Mesenchymal stem cell (in vitro differentiated cells and primary cell): ENCODE measurements at regions not wholly inside any gene's neighbourhood (a gene's known extent, or its start where the extent isn't known, plus 50 kb on each side); places are given as distances from the start of the nearest gene placed in this dataset.

ENCODE experiments used
- DNase-seq: peaks from one replicate; pipeline ENCODE4 v3.0.0-alpha.2; 2013
- H2AFZ ChIP-seq: one replicate; pipeline ENCODE4 v1.6.1; 2013; ENCODE audit warnings: low read depth, mild to moderate bottlenecking, control low read depth, inconsistent platforms, low read length, moderate library complexity
- H2AK5ac ChIP-seq: 2 replicates; pipeline ENCODE4 v1.6.1; 2013; ENCODE audit warnings: low read length, moderate library complexity, mild to moderate bottlenecking, inconsistent platforms; ENCODE audit not compliant: severe bottlenecking
- H2BK120ac ChIP-seq: one replicate; pipeline ENCODE4 v1.6.1; 2013; ENCODE audit warnings: low read depth, mild to moderate bottlenecking, inconsistent platforms, low read length, moderate library complexity
- H2BK12ac ChIP-seq, 2 experiments: one replicate each; pipeline ENCODE4 v1.6.1; 2013; ENCODE audit warnings: inconsistent platforms in 2 of 2, low read length in 2 of 2, mild to moderate bottlenecking in 2 of 2, moderate library complexity in 2 of 2, control low read depth in 1 of 2
- H2BK15ac ChIP-seq: one replicate; pipeline ENCODE4 v1.6.1; 2013; ENCODE audit warnings: mild to moderate bottlenecking, low read depth, inconsistent platforms; ENCODE audit not compliant: poor library complexity, severe bottlenecking
- H2BK5ac ChIP-seq: 2 replicates; pipeline ENCODE4 v1.6.1; 2013; ENCODE audit warnings: low read depth, mild to moderate bottlenecking, low read length, control low read depth, inconsistent platforms; ENCODE audit not compliant: poor library complexity, severe bottlenecking
- H3K14ac ChIP-seq, 2 experiments: one replicate each; pipeline ENCODE4 v1.6.1; 2013; ENCODE audit warnings: inconsistent platforms in 2 of 2, low read length in 2 of 2, control low read depth in 1 of 2, mild to moderate bottlenecking in 1 of 2, moderate library complexity in 1 of 2
- H3K18ac ChIP-seq, 2 experiments: one replicate each; pipeline ENCODE4 v1.6.1; 2013; ENCODE audit warnings: inconsistent platforms in 2 of 2, low read length in 2 of 2, control low read depth in 1 of 2, low read depth in 1 of 2, mild to moderate bottlenecking in 1 of 2
- H3K23ac ChIP-seq, 2 experiments: one replicate each; pipeline ENCODE4 v1.6.1; 2013; ENCODE audit warnings: inconsistent platforms in 2 of 2, low read length in 2 of 2, mild to moderate bottlenecking in 2 of 2, moderate library complexity in 2 of 2, control low read depth in 1 of 2
- H3K27ac ChIP-seq: 2 replicates; pipeline ENCODE4 v1.5.1; 2013; ENCODE audit warnings: mild to moderate bottlenecking, moderate library complexity, low read length, control low read depth, inconsistent platforms; ENCODE audit not compliant: poor library complexity, severe bottlenecking
- H3K27me3 ChIP-seq, 2 experiments: 2 replicates each; pipeline versions ENCODE4 v1.6.1 to v1.7.0; 2013; ENCODE audit warnings: low read length in 2 of 2, mild to moderate bottlenecking in 2 of 2, moderate library complexity in 2 of 2, control low read depth in 1 of 2, inconsistent platforms in 1 of 2; ENCODE audit not compliant: control insufficient read depth in 1 of 2, insufficient read depth in 1 of 2
- H3K36me3 ChIP-seq, 2 experiments: 2 replicates each; pipeline versions ENCODE4 v1.6.1 to v1.7.0; 2013; ENCODE audit warnings: low read length in 2 of 2, control low read depth in 1 of 2, inconsistent platforms in 1 of 2, low read depth in 1 of 2, mild to moderate bottlenecking in 1 of 2; ENCODE audit not compliant: insufficient read depth in 2 of 2, control insufficient read depth in 1 of 2
- H3K4ac ChIP-seq, 2 experiments: one replicate each; pipeline ENCODE4 v1.6.1; 2013; ENCODE audit warnings: inconsistent platforms in 2 of 2, low read length in 2 of 2, mild to moderate bottlenecking in 2 of 2, moderate library complexity in 2 of 2, control low read depth in 1 of 2, low read depth in 1 of 2
- H3K4me1 ChIP-seq: 2 replicates; pipeline ENCODE4 v1.6.1; 2013; ENCODE audit warnings: low read depth, low read length, control low read depth; ENCODE audit not compliant: control insufficient read depth, insufficient read depth
- H3K4me2 ChIP-seq: 2 replicates; pipeline ENCODE4 v1.6.1; 2013; ENCODE audit warnings: low read length, mild to moderate bottlenecking, inconsistent platforms; ENCODE audit not compliant: poor library complexity, severe bottlenecking
- H3K4me3 ChIP-seq, 2 experiments: 2 replicates each; pipeline versions ENCODE4 v1.5.1 to v1.7.0; 2013; ENCODE audit warnings: low read length in 2 of 2, mild to moderate bottlenecking in 2 of 2, control low read depth in 1 of 2, low read depth in 1 of 2; ENCODE audit not compliant: insufficient read depth in 1 of 2
- H3K79me1 ChIP-seq: replicated peaks from 2 replicates; pipeline ENCODE4 v1.6.1; 2013; ENCODE audit warnings: mild to moderate bottlenecking, control low read depth, low read length, inconsistent platforms; ENCODE audit not compliant: poor library complexity, severe bottlenecking
- H3K9ac ChIP-seq: 2 replicates; pipeline ENCODE4 v1.7.0; 2013; ENCODE audit warnings: mild to moderate bottlenecking, low read length, moderate library complexity
- H3K9me3 ChIP-seq: 2 replicates; pipeline ENCODE4 v1.7.0; 2013; ENCODE audit warnings: mild to moderate bottlenecking, low read length; ENCODE audit not compliant: control insufficient read depth
- H4K8ac ChIP-seq: one replicate; pipeline ENCODE4 v1.6.1; 2013; ENCODE audit warnings: inconsistent platforms, mild to moderate bottlenecking, low read length, moderate library complexity
- H4K91ac ChIP-seq: one replicate; pipeline ENCODE4 v1.6.1; 2013; ENCODE audit warnings: mild to moderate bottlenecking, low read length, inconsistent platforms
- WGBS: methylation state at CpG from one replicate; pipeline ENCODE4 v1.1.7; 2013; ENCODE audit warnings: mixed read lengths; 5-methylcytosine and 5-hydroxymethylcytosine counted together

GRCh38 chr21:17231124-17231523 lies 281.7 kb upstream of the CXADR start:
- H2BK15ac ChIP-seq: no peak overlapping the region
- no peak overlapping the region for H3K18ac ChIP-seq
- WGBS: 68% methylated on average over 1 of the region's 2 CpGs

GRCh38 chr21:17231771-17232170 lies 281.1 kb upstream of the CXADR start:
- Histone ChIP-seq H3K79me1 (no peaks in the 10 kb centered on the region), H3K36me3 (no peaks in the 10 kb centered on the region), H3K27me3 (no peaks in the 10 kb centered on the region), H3K9me3 (peaks cover 23% of the 10 kb centered on the region), H3K27ac (no peak overlapping the region), H3K4me2 (no peak overlapping the region), H3K14ac (no peak overlapping the region), H3K18ac (no peak overlapping the region), H3K4ac (no peak overlapping the region), H2BK120ac (no peak overlapping the region), H2BK5ac (no peak overlapping the region), H3K4me1 (no peaks in the 10 kb centered on the region), H4K91ac (no peak overlapping the region), H3K9ac (no peak overlapping the region), H4K8ac (no peak overlapping the region), H2AFZ (no peak overlapping the region), H3K23ac (no peak overlapping the region), H2BK12ac (no peak overlapping the region), H2AK5ac (no peak overlapping the region), H2BK15ac (no peak overlapping the region), H3K4me3 (no peak overlapping the region)
- no peak for DNase-seq
- 89% methylated on average over 2 of the region's 3 CpGs for WGBS

More at GRCh38 chr21:17231124-17231523, 281.7 kb upstream of the CXADR start:
- no peak overlapping the region for H3K27ac ChIP-seq
- no peak overlapping the region for H3K14ac ChIP-seq
- H3K9me3 ChIP-seq: peaks cover 28% of the 10 kb centered on the region
- no peaks in the 10 kb centered on the region for H3K79me1 ChIP-seq
- H2BK5ac ChIP-seq: no peak overlapping the region
- H2BK120ac ChIP-seq: no peak overlapping the region
- no peak overlapping the region for H3K4me3 ChIP-seq
- no peak overlapping the region for H4K8ac ChIP-seq
- H3K4me2 ChIP-seq: no peak overlapping the region
- H3K9ac ChIP-seq: no peak overlapping the region
- H2AK5ac ChIP-seq: no peak overlapping the region
- H3K23ac ChIP-seq: no peak overlapping the region
- no peak overlapping the region for H2AFZ ChIP-seq
- no peak overlapping the region for H2BK12ac ChIP-seq
- H4K91ac ChIP-seq: no peak overlapping the region
- no peaks in the 10 kb centered on the region for H3K27me3 ChIP-seq
- no peaks in the 10 kb centered on the region for H3K4me1 ChIP-seq
- H3K36me3 ChIP-seq: no peaks in the 10 kb centered on the region
- no peak for DNase-seq
- H3K4ac ChIP-seq: no peak overlapping the region

- H3K27me3 ChIP-seq: no peaks in the 10 kb centered on the region
Measured at GRCh38 chr21:17238468-17238867, 274.4 kb upstream of the CXADR start.

GRCh38 chr21:17250778-17251241 lies 262.0 kb upstream of the CXADR start:
- Histone ChIP-seq H3K14ac (no peak overlapping the region), H2AK5ac (no peak overlapping the region), H3K18ac (no peak overlapping the region), H2BK15ac (no peak overlapping the region), H3K4ac (no peak overlapping the region), H3K79me1 (no peaks in the 10 kb centered on the region), H3K4me2 (no peak overlapping the region), H2BK12ac (no peak overlapping the region), H2BK120ac (no peak overlapping the region), H2AFZ (no peak overlapping the region), H3K4me1 (no peaks in the 10 kb centered on the region), H2BK5ac (no peak overlapping the region), H3K9me3 (no peaks in the 10 kb centered on the region), H4K8ac (no peak overlapping the region), H3K9ac (no peak overlapping the region), H3K4me3 (no peak overlapping the region), H3K23ac (no peak overlapping the region), H4K91ac (no peak overlapping the region), H3K36me3 (no peaks in the 10 kb centered on the region), H3K27ac (no peak overlapping the region), H3K27me3 (no peaks in the 10 kb centered on the region)
- no peak for DNase-seq
- WGBS: 51% methylated on average over 2 of the region's 2 CpGs

More at GRCh38 chr21:17238468-17238867, 274.4 kb upstream of the CXADR start:
- Histone ChIP-seq H2BK120ac (no peak overlapping the region), H2AFZ (no peak overlapping the region), H3K4me2 (no peak overlapping the region), H4K91ac (no peak overlapping the region), H3K4ac (no peak overlapping the region), H4K8ac (no peak overlapping the region), H2BK12ac (no peak overlapping the region), H2BK5ac (no peak overlapping the region), H3K14ac (no peak overlapping the region), H3K4me3 (no peak overlapping the region), H3K23ac (no peak overlapping the region), H2AK5ac (no peak overlapping the region), H3K27ac (no peak overlapping the region), H3K79me1 (no peaks in the 10 kb centered on the region), H3K9me3 (no peaks in the 10 kb centered on the region), H3K36me3 (no peaks in the 10 kb centered on the region), H3K9ac (no peak overlapping the region), H2BK15ac (no peak overlapping the region), H3K18ac (no peak overlapping the region), H3K4me1 (no peaks in the 10 kb centered on the region)
- no peak for DNase-seq
